D721Med (cell line): ENCODE measurements at regions not wholly inside any gene's neighbourhood (a gene's known extent, or its start where the extent isn't known, plus 50 kb on each side); places are given as distances from the start of the nearest gene placed in this dataset.

Experiments used
- DNase-seq: peaks from one replicate; pipeline ENCODE4 v3.0.0; 2011; ENCODE audit warnings: low spot score; ENCODE audit not compliant: insufficient read length
- FAIRE-seq: peaks from 2 replicates; lab custom pipeline; 2011; peaks lifted over from hg19 to GRCh38; lab: Jason Lieb, UNC
- TF ChIP-seq, protein P1 (sequence below): IDR thresholded peaks from 2 replicates; pipeline ENCODE4 v1.5.1; 2012; ENCODE audit warnings: mild to moderate bottlenecking, control low read depth; ENCODE audit not compliant: insufficient read depth; ENCODE audit errors: missing control alignments

DNA sequence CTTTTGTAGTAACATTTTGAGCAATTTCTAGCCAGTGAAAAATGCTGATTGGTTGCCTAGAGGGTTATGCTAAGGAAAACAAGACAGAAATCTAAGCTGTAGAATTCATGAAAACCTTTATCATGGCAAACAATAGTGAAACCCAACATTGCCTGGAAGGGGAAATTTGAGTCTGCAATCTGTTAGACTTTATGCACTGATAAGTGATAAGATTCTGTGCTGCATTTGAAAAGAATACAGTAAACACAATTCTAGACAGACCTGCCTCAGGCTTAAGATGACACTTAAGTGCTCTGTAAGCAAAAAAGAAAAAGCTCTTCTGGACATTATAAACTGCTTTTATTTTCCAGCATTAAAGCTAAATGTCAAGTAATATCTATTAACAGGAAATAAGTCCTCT is 519.3 kb downstream of the ISL1 start:
- TF ChIP-seq, protein P1, sequence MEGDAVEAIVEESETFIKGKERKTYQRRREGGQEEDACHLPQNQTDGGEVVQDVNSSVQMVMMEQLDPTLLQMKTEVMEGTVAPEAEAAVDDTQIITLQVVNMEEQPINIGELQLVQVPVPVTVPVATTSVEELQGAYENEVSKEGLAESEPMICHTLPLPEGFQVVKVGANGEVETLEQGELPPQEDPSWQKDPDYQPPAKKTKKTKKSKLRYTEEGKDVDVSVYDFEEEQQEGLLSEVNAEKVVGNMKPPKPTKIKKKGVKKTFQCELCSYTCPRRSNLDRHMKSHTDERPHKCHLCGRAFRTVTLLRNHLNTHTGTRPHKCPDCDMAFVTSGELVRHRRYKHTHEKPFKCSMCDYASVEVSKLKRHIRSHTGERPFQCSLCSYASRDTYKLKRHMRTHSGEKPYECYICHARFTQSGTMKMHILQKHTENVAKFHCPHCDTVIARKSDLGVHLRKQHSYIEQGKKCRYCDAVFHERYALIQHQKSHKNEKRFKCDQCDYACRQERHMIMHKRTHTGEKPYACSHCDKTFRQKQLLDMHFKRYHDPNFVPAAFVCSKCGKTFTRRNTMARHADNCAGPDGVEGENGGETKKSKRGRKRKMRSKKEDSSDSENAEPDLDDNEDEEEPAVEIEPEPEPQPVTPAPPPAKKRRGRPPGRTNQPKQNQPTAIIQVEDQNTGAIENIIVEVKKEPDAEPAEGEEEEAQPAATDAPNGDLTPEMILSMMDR = no peak
- FAIRE-seq = peak; percentile 6
- DNase-seq = no peak

GRCh38 chr5:51908215-51908614 is 525.0 kb downstream of the ISL1 start:
- TF ChIP-seq, protein P1 = no peak
- FAIRE-seq (no peak), DNase-seq (no peak)

- no peak for FAIRE-seq
- no peak for DNase-seq
- TF ChIP-seq, protein P1 = no peak
Observed at GRCh38 chr5:51944500-51945125, 561.4 kb downstream of the ISL1 start.

DNA sequence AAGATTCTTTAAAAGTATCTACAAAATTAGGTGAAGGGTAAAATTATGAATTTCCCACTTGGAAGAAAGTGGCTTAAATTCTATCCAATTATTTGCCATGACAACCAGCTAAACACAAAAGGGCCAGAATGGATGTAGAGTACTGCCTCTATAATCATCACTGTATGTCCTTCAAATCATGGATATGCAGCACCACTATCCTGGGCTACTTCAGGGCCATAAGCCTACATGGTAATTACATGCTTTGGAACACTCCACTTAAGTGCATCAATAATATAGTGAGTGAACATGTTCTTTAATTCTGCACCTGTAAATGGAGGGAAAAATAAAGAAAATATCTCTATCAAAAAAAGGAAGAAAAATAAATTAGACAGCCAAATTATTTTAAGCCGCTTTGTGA is 575.2 kb downstream of the ISL1 start:
- TF ChIP-seq, protein P1 = no peak
- no peak for FAIRE-seq
- DNase-seq = no peak

- TF ChIP-seq, protein P1 = peak; percentile 50
- FAIRE-seq (peak; percentile 80), DNase-seq (no peak)
Observed at GRCh38 chr5:51960617-51961121, 577.4 kb downstream of the ISL1 start.

DNA sequence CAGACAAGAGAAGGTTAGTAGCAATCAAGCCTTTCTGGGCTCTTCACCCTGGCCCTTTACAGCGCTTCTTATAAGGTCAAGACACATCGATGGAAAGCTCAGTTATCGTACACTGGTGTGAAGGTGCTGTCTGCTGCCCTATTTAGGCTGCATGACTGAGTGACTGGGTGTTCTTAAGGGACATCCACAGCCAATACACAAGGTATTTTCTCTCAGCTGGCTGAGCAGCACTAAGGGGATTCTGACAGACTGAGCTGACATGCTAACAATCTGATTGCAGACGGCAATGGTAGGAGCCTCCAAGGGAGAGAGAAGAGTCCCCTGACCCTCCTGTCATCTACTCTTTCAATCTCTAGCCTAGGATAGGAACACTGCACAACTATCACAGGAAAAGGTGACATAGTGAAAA is 577.9 kb downstream of the ISL1 start:
- FAIRE-seq = no peak

GRCh38 chr5:51968756-51969155 is 585.5 kb downstream of the ISL1 start:
- FAIRE-seq = no peak
- DNase-seq = no peak
- TF ChIP-seq, protein P1 = no peak

More for the DNA sequence above, 577.9 kb downstream of the ISL1 start:
- no peak for DNase-seq
- TF ChIP-seq, protein P1 = no peak
